ENCODE measurements at regions not wholly inside any gene's neighbourhood (a gene's known extent, or its start where the extent isn't known, plus 50 kb on each side); places are given as distances from the start of the nearest gene placed in this dataset.

- DNase-seq (ENCODE audit: insufficient read length) (no peak), FAIRE-seq (no peak)
- no peak for TF ChIP-seq POLR2AphosphoS5 (IDR thresholded peaks at IDR 0.05; ENCODE audit: low read depth, low read length)
Measured at GRCh38 chr4:44093390-44093789, 355.2 kb downstream of the KCTD8 start.

GRCh38 chr4:44098973-44099372 lies 349.6 kb downstream of the KCTD8 start:
- no peak for DNase-seq (ENCODE audit: insufficient read length)
- FAIRE-seq = no peak
- TF ChIP-seq POLR2A (IDR thresholded peaks at IDR 0.05; ENCODE audit: low read depth, low read length) (no peak), POLR2AphosphoS5 (IDR thresholded peaks at IDR 0.05; ENCODE audit: low read depth, low read length) (no peak), TAF1 (IDR thresholded peaks at IDR 0.05; ENCODE audit: borderline replicate concordance, low read depth, low read length) (no peak)

GRCh38 chr4:44100456-44100855 lies 348.2 kb downstream of the KCTD8 start:
- no peak for DNase-seq (ENCODE audit: insufficient read length)
- no peak for TF ChIP-seq TAF1 (IDR thresholded peaks at IDR 0.05; ENCODE audit: borderline replicate concordance, low read depth, low read length)
- no peak for TF ChIP-seq POLR2A (IDR thresholded peaks at IDR 0.05; ENCODE audit: low read depth, low read length)
- no peak for FAIRE-seq

GRCh38 chr4:44118971-44119680 lies 329.5 kb downstream of the KCTD8 start:
- DNase-seq (ENCODE audit: insufficient read length) (no peak), FAIRE-seq (no peak)
- TF ChIP-seq TAF1 (IDR thresholded peaks at IDR 0.05; ENCODE audit: borderline replicate concordance, low read depth, low read length) (no peak), POLR2A (IDR thresholded peaks at IDR 0.05; ENCODE audit: low read depth, low read length) (no peak), POLR2AphosphoS5 (IDR thresholded peaks at IDR 0.05; ENCODE audit: low read depth, low read length) (no peak)

- FAIRE-seq = no peak
- DNase-seq (ENCODE audit: insufficient read length) = no peak
Measured at GRCh38 chr4:44120646-44121045, 328.0 kb downstream of the KCTD8 start.

GRCh38 chr4:44121210-44121609 lies 327.4 kb downstream of the KCTD8 start:
- TF ChIP-seq POLR2A (IDR thresholded peaks at IDR 0.05; ENCODE audit: low read depth, low read length) (no peak), TAF1 (IDR thresholded peaks at IDR 0.05; ENCODE audit: borderline replicate concordance, low read depth, low read length) (no peak), POLR2AphosphoS5 (IDR thresholded peaks at IDR 0.05; ENCODE audit: low read depth, low read length) (no peak)
- DNase-seq (ENCODE audit: insufficient read length) = no peak
- FAIRE-seq = no peak

More at GRCh38 chr4:44120646-44121045, 328.0 kb downstream of the KCTD8 start:
- no peak for TF ChIP-seq TAF1 (IDR thresholded peaks at IDR 0.05; ENCODE audit: borderline replicate concordance, low read depth, low read length)
- TF ChIP-seq POLR2AphosphoS5 (IDR thresholded peaks at IDR 0.05; ENCODE audit: low read depth, low read length) = no peak
- no peak for TF ChIP-seq POLR2A (IDR thresholded peaks at IDR 0.05; ENCODE audit: low read depth, low read length)

Measured in GM12892 (cell line).